ENCODE measurements at regions not wholly inside any gene's neighbourhood (a gene's known extent, or its start where the extent isn't known, plus 50 kb on each side); places are given as distances from the start of the nearest gene placed in this dataset.

GRCh38 chr1:241411056-241411775 is 54.2 kb upstream of the RGS7 start:
- Mint-ChIP-seq H3K27ac (ENCODE audit: unreplicated experiment) (no peak overlapping the region), H3K4me3 (no peak overlapping the region), H3K27me3 (ENCODE audit: low read depth) (no peaks in the 10 kb centered on the region), H3K4me1 (no peaks in the 10 kb centered on the region), H3K36me3 (ENCODE audit: low read depth) (no peaks in the 10 kb centered on the region), H3K9me3 (no peaks in the 10 kb centered on the region)
- no peak for DNase-seq (ENCODE audit: low read depth, low spot score)
- TF ChIP-seq, protein P1, sequence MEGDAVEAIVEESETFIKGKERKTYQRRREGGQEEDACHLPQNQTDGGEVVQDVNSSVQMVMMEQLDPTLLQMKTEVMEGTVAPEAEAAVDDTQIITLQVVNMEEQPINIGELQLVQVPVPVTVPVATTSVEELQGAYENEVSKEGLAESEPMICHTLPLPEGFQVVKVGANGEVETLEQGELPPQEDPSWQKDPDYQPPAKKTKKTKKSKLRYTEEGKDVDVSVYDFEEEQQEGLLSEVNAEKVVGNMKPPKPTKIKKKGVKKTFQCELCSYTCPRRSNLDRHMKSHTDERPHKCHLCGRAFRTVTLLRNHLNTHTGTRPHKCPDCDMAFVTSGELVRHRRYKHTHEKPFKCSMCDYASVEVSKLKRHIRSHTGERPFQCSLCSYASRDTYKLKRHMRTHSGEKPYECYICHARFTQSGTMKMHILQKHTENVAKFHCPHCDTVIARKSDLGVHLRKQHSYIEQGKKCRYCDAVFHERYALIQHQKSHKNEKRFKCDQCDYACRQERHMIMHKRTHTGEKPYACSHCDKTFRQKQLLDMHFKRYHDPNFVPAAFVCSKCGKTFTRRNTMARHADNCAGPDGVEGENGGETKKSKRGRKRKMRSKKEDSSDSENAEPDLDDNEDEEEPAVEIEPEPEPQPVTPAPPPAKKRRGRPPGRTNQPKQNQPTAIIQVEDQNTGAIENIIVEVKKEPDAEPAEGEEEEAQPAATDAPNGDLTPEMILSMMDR (conservative IDR thresholded peaks at IDR 0.05): no peak

DNA sequence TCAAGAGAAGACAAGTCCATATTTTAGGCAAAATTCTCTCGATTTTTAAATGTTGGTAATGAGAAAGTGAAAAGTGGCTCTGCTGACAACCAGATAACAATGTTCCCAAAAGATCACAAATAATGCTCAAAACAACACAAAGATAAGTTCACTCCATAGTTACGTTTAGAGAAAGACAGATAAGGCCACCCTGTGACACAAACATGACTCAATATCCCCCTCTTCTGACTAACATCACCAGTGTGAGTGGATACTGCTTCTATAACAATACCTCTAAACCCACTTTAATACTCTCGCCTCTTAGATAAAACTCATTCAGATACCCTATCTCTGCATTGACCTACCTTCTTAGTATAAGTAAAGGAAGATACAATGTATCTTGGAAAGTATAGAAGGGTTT is 51.2 kb upstream of the RGS7 start:
- TF ChIP-seq, protein P1 (conservative IDR thresholded peaks at IDR 0.05): peak; percentile 52
- H3K4me3 Mint-ChIP-seq: no peak overlapping the region
- H3K9me3 Mint-ChIP-seq: no peaks in the 10 kb centered on the region
- H3K27me3 Mint-ChIP-seq (ENCODE audit: low read depth): peaks cover 13% of the 10 kb centered on the region
- peak overlapping the region; percentile 39 for H3K27ac Mint-ChIP-seq (ENCODE audit: unreplicated experiment)
- H3K4me1 Mint-ChIP-seq: no peaks in the 10 kb centered on the region
- no peak for DNase-seq (ENCODE audit: low read depth, low spot score)
- H3K36me3 Mint-ChIP-seq (ENCODE audit: low read depth): no peaks in the 10 kb centered on the region

Data from neural crest cell (in vitro differentiated cells).